Astrocyte (in vitro differentiated cells and primary cell): ENCODE measurements at regions not wholly inside any gene's neighbourhood (a gene's known extent, or its start where the extent isn't known, plus 50 kb on each side); places are given as distances from the start of the nearest gene placed in this dataset.
"Not testable (repeated sequence)": the region's sequence is repeated elsewhere in the genome, so short reads cannot be mapped to it uniquely, and the experiment has no call there.

Source experiments
- DNase-seq: peaks from one replicate; pipeline ENCODE4 v3.0.0-alpha.2; 2010; ENCODE audit warnings: low read depth
- FAIRE-seq: peaks from 2 replicates; lab custom pipeline; 2011; peaks lifted over from hg19 to GRCh38; lab: Jason Lieb, UNC
- H2AFZ ChIP-seq: 2 replicates; pipeline ENCODE4 v1.6.0; 2012; ENCODE audit warnings: low read depth, low read length, inconsistent platforms
- H3K27ac ChIP-seq: 2 replicates; pipeline ENCODE4 v1.5.1; 2011; ENCODE audit warnings: low read depth, low read length, inconsistent platforms
- H3K27me3 ChIP-seq: 2 replicates; pipeline ENCODE4 v1.6.0; 2011; ENCODE audit warnings: low read length, inconsistent platforms; ENCODE audit not compliant: insufficient read depth
- H3K36me3 ChIP-seq: 2 replicates; pipeline ENCODE4 v1.5.1; 2011; ENCODE audit warnings: low read length, inconsistent platforms; ENCODE audit not compliant: insufficient read depth
- H3K4me1 ChIP-seq: 2 replicates; pipeline ENCODE4 v1.5.1; 2011; ENCODE audit warnings: low read length, inconsistent platforms; ENCODE audit not compliant: insufficient read depth
- H3K4me2 ChIP-seq: 2 replicates; pipeline ENCODE4 v1.6.0; 2012; ENCODE audit warnings: low read length, inconsistent platforms
- H3K4me3 ChIP-seq: 2 replicates; pipeline ENCODE4 v1.5.1; 2011; ENCODE audit warnings: low read depth, mild to moderate bottlenecking, low read length, inconsistent platforms; ENCODE audit not compliant: insufficient read depth
- H3K79me2 ChIP-seq: 2 replicates; pipeline ENCODE4 v1.6.0; 2012; ENCODE audit warnings: mild to moderate bottlenecking, low read length, inconsistent platforms; ENCODE audit not compliant: insufficient read depth
- H3K9ac ChIP-seq: 2 replicates; pipeline ENCODE4 v1.6.0; 2012; ENCODE audit warnings: mild to moderate bottlenecking, low read length, inconsistent platforms
- H3K9me3 ChIP-seq: 2 replicates; pipeline ENCODE4 v1.5.1; 2012; ENCODE audit warnings: low read depth, mild to moderate bottlenecking, low read length, inconsistent platforms; ENCODE audit not compliant: insufficient read depth
- H4K20me1 ChIP-seq: 2 replicates; pipeline ENCODE4 v1.6.0; 2012; ENCODE audit warnings: low read length, inconsistent platforms; ENCODE audit not compliant: insufficient read depth
- H3K27ac Mint-ChIP-seq: one replicate; pipeline ENCODE4 v1.8.0; 2021; ENCODE audit warnings: mild to moderate bottlenecking, mixed read lengths; ENCODE audit not compliant: unreplicated experiment
- H3K27me3 Mint-ChIP-seq: one replicate; pipeline ENCODE4 v1.8.0; 2021; ENCODE audit warnings: low read depth, mixed read lengths; ENCODE audit not compliant: unreplicated experiment
- H3K36me3 Mint-ChIP-seq: one replicate; pipeline ENCODE4 v1.8.0; 2021; ENCODE audit warnings: low read depth, mixed read lengths; ENCODE audit not compliant: unreplicated experiment
- H3K4me1 Mint-ChIP-seq: one replicate; pipeline ENCODE4 v1.8.0; 2021; ENCODE audit warnings: low read depth, mixed read lengths; ENCODE audit not compliant: unreplicated experiment
- H3K4me3 Mint-ChIP-seq: one replicate; pipeline ENCODE4 v1.8.0; 2021; ENCODE audit warnings: mild to moderate bottlenecking, moderate library complexity, mixed read lengths; ENCODE audit not compliant: unreplicated experiment
- H3K9me3 Mint-ChIP-seq: one replicate; pipeline ENCODE4 v1.8.0; 2021; ENCODE audit warnings: mild to moderate bottlenecking, mixed read lengths; ENCODE audit not compliant: unreplicated experiment
- EZH2 ChIP-seq: IDR thresholded peaks from 2 replicates; pipeline ENCODE4 v1.6.1; 2012; ENCODE audit warnings: mild to moderate bottlenecking, low read length, inconsistent platforms; ENCODE audit not compliant: insufficient read depth
- TF ChIP-seq, protein P1 (sequence below): IDR thresholded peaks from 2 replicates; pipeline ENCODE4 v1.5.1; 2011; ENCODE audit warnings: low read depth, mild to moderate bottlenecking, inconsistent platforms, low read length, moderate library complexity; ENCODE audit not compliant: insufficient read depth

DNA sequence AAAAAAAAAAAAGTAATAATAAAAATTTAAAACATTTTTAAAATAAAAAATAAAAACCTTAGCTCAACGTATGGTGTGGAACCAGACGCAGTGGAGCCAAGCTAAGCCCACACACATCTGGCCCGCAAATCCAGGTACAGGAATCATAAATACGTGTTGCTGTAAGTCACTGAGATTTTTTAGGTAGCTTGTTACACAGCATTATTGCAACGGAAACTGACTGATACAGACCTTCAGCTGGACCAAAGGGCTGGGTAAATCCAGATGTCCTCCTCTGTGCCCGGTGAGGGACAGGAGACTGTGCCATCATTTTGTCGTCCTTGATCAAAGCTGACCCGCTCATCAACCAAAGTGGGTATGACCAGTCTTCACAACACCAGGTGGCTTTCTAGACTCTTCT is 104.9 kb downstream of the TMEM130 start:
- Histone ChIP-seq H3K27me3 (no peaks in the 10 kb centered on the region), H2AFZ (no peak overlapping the region), H3K4me3 (no peak overlapping the region), H4K20me1 (no peaks in the 10 kb centered on the region), H3K27ac (no peak overlapping the region), H3K4me1 (peaks cover 3% of the 10 kb centered on the region), H3K9me3 (no peaks in the 10 kb centered on the region), H3K9ac (no peak overlapping the region), H3K4me2 (no peak overlapping the region), H3K79me2 (no peaks in the 10 kb centered on the region), H3K36me3 (no peaks in the 10 kb centered on the region)
- DNase-seq (no peak), FAIRE-seq (no peak)
- H3K27ac Mint-ChIP-seq, result no peak overlapping the region
- no peak overlapping the region for H3K4me3 Mint-ChIP-seq
- H3K27me3 Mint-ChIP-seq, result peaks cover 23% of the 10 kb centered on the region
- H3K9me3 Mint-ChIP-seq, result no peaks in the 10 kb centered on the region
- TF ChIP-seq EZH2, result no peak
- TF ChIP-seq, protein P1, sequence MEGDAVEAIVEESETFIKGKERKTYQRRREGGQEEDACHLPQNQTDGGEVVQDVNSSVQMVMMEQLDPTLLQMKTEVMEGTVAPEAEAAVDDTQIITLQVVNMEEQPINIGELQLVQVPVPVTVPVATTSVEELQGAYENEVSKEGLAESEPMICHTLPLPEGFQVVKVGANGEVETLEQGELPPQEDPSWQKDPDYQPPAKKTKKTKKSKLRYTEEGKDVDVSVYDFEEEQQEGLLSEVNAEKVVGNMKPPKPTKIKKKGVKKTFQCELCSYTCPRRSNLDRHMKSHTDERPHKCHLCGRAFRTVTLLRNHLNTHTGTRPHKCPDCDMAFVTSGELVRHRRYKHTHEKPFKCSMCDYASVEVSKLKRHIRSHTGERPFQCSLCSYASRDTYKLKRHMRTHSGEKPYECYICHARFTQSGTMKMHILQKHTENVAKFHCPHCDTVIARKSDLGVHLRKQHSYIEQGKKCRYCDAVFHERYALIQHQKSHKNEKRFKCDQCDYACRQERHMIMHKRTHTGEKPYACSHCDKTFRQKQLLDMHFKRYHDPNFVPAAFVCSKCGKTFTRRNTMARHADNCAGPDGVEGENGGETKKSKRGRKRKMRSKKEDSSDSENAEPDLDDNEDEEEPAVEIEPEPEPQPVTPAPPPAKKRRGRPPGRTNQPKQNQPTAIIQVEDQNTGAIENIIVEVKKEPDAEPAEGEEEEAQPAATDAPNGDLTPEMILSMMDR, result no peak
- H3K36me3 Mint-ChIP-seq, result peaks cover 1% of the 10 kb centered on the region
- no peaks in the 10 kb centered on the region for H3K4me1 Mint-ChIP-seq

DNA sequence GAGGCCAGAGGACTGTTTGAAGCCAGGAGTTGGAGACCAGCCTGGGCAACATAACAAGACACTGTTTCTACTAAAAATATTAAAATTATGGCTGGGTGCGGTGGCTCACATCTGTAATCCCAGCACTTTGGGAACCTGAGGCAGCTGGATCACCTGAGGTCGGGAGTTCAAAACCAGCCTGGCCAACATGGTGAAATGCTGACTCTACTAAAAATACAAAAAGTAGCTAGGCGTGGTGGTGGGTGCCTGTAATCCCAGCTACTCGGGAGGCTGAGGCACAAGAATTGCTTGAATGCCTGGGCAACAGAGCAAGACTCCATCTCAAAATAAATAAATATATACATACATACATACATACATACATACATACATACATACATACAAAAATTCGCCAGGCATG is 99.7 kb downstream of the TMEM130 start:
- H3K9me3 Mint-ChIP-seq, H3K4me3 Mint-ChIP-seq, H3K9ac ChIP-seq, FAIRE-seq, H3K79me2 ChIP-seq, H3K36me3 ChIP-seq, DNase-seq, H3K36me3 Mint-ChIP-seq, H3K9me3 ChIP-seq, H3K27ac ChIP-seq, H3K27ac Mint-ChIP-seq, H3K4me3 ChIP-seq, H3K27me3 ChIP-seq, H2AFZ ChIP-seq, H3K4me2 ChIP-seq, H3K27me3 Mint-ChIP-seq, H4K20me1 ChIP-seq: not testable (repeated sequence)
- peaks cover 12% of the 10 kb centered on the region for H3K4me1 ChIP-seq
- H3K4me1 Mint-ChIP-seq, result peaks cover 13% of the 10 kb centered on the region

DNA sequence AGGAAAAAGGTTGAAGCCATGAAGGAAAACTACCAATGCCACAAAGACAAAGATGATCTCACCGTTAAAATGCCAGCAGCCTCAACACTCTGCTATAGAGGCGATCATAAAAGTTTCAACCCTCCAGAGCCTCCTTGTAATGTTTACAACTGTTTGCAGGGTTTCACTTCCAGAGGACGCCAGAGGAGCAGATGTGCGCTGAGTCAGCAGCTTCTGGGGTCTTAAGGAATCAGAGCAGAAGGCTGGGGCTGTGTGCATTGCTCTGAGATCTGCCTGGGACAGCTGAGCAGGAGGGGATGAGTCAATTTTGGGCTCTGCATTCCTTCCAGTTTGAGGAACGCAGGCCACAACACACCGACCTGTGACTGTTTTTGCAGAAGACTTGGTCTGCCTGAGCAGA is 98.3 kb downstream of the TMEM130 start:
- H3K9me3 Mint-ChIP-seq, result no peaks in the 10 kb centered on the region
- Histone ChIP-seq H3K27ac (no peak overlapping the region), H3K79me2 (no peaks in the 10 kb centered on the region), H3K4me3 (peak overlapping the region; percentile 13), H3K9ac (no peak overlapping the region), H2AFZ (peak overlapping the region; percentile 45), H3K4me1 (peaks cover 12% of the 10 kb centered on the region), H3K4me2 (peak overlapping the region; percentile 60), H4K20me1 (no peaks in the 10 kb centered on the region), H3K27me3 (no peaks in the 10 kb centered on the region), H3K36me3 (no peaks in the 10 kb centered on the region), H3K9me3 (no peaks in the 10 kb centered on the region)
- H3K27ac Mint-ChIP-seq, result peak overlapping the region; percentile 87
- H3K27me3 Mint-ChIP-seq, result peaks cover 10% of the 10 kb centered on the region
- DNase-seq (peak; percentile 84), FAIRE-seq (no peak)
- TF ChIP-seq EZH2, result no peak
- TF ChIP-seq, protein P1, result no peak
- H3K4me3 Mint-ChIP-seq, result peak overlapping the region; percentile 31
- H3K4me1 Mint-ChIP-seq, result peaks cover 13% of the 10 kb centered on the region
- H3K36me3 Mint-ChIP-seq, result peaks cover 1% of the 10 kb centered on the region
